ENCODE measurements at regions not wholly inside any gene's neighbourhood (a gene's known extent, or its start where the extent isn't known, plus 50 kb on each side); places are given as distances from the start of the nearest gene placed in this dataset.

- Histone ChIP-seq H3F3A (replicated peaks; ENCODE audit: insufficient read depth) (no peaks in the 10 kb centered on the region), H3K9me2 (no peaks in the 10 kb centered on the region), H3K36me3 (replicated peaks in 1 of 2; ENCODE audit: control insufficient read depth in 1 of 2, insufficient read depth in 2 of 2, low read length in 1 of 2) (no peaks in the 10 kb centered on the region), H4K20me1 (ENCODE audit: insufficient read depth) (no peaks in the 10 kb centered on the region), H2AFZ (ENCODE audit: low read depth) (no peak overlapping the region), H3K4me3 (ENCODE audit: low read depth in 2 of 2, low read length in 1 of 2) (no peak overlapping the region), H3K9me3 (no peaks in the 10 kb centered on the region), H3K9ac (no peak overlapping the region), H3K27me3 (ENCODE audit: insufficient read depth) (no peaks in the 10 kb centered on the region), H3K27ac (ENCODE audit: low read depth in 2 of 2, low read length in 1 of 2) (no peak overlapping the region), H3K79me2 (ENCODE audit: insufficient read depth) (no peaks in the 10 kb centered on the region), H3K4me1 (ENCODE audit: control insufficient read depth in 1 of 2, insufficient read depth in 2 of 2, low read depth in 1 of 2, low read length in 1 of 2) (no peaks in the 10 kb centered on the region; a peak in 1 of 4 replicates), H3K4me2 (no peak overlapping the region)
- DNase-seq, result no peak
- CTCF ChIA-PET, result interaction anchor here (1.4 kb wide), 1 partner anchor 87 kb away, joined by 4 read pairs; the partner anchor contains the start of gene SIPA1L2
- TF ChIP-seq JUND (IDR thresholded peaks at IDR 0.05) (no peak), ZBTB33 (IDR thresholded peaks at IDR 0.05; ENCODE audit: borderline replicate concordance, low read depth) (no peak), CTCF (IDR thresholded peaks at IDR 0.05) (no peak), USF1 (IDR thresholded peaks at IDR 0.05; ENCODE audit: borderline replicate concordance, low read depth) (no peak), SMC3 (IDR thresholded peaks at IDR 0.05; ENCODE audit: low read depth, low read length) (no peak), EZH2phosphoT487 (IDR thresholded peaks at IDR 0.05; ENCODE audit: borderline replicate concordance, low read depth) (no peak), RCOR1 (IDR thresholded peaks at IDR 0.05; ENCODE audit: low read length) (no peak), TAF1 (IDR thresholded peaks at IDR 0.05; ENCODE audit: borderline replicate concordance, low read depth, low read length) (no peak), EP300 (IDR thresholded peaks at IDR 0.05; ENCODE audit: borderline replicate concordance in 1 of 2, low read depth in 1 of 2, low read length in 1 of 2) (no peak)
- POLR2A ChIA-PET, result no interaction called here
- WGBS (ENCODE audit: low lambda C conversion rate), result 70% methylated on average over 13 of the region's 13 CpGs
Measured at GRCh38 chr1:232542633-232543593, 87.0 kb downstream of the SIPA1L2 start.

GRCh38 chr1:232538943-232539302, 91.0 kb downstream of the SIPA1L2 start:
- Histone ChIP-seq H2AFZ (ENCODE audit: low read depth) (no peak overlapping the region), H3K9me2 (no peaks in the 10 kb centered on the region), H3K79me2 (ENCODE audit: insufficient read depth) (no peaks in the 10 kb centered on the region), H3K27me3 (ENCODE audit: insufficient read depth) (no peaks in the 10 kb centered on the region), H3F3A (replicated peaks; ENCODE audit: insufficient read depth) (no peaks in the 10 kb centered on the region), H3K9ac (no peak overlapping the region), H3K27ac (ENCODE audit: low read depth in 2 of 2, low read length in 1 of 2) (no peak overlapping the region), H3K4me3 (ENCODE audit: low read depth in 2 of 2, low read length in 1 of 2) (no peak overlapping the region), H4K20me1 (ENCODE audit: insufficient read depth) (no peaks in the 10 kb centered on the region), H3K4me1 (ENCODE audit: control insufficient read depth in 1 of 2, insufficient read depth in 2 of 2, low read depth in 1 of 2, low read length in 1 of 2) (peaks cover 0 to 17% of the 10 kb centered on the region in 2 experiments; a peak in 2 of 4 replicates), H3K9me3 (no peaks in the 10 kb centered on the region), H3K36me3 (replicated peaks in 1 of 2; ENCODE audit: control insufficient read depth in 1 of 2, insufficient read depth in 2 of 2, low read length in 1 of 2) (no peaks in the 10 kb centered on the region), H3K4me2 (no peak overlapping the region)
- ChIA-PET POLR2A (no interaction called here), CTCF (interaction anchor here (2.4 kb wide), 1 partner anchor 88 kb away, joined by 5 read pairs; no protein-coding TSS in a partner anchor)
- DNase-seq, result no peak
- 77% methylated on average over 5 of the region's 5 CpGs for WGBS (ENCODE audit: low lambda C conversion rate)
- TF ChIP-seq TEAD4 (IDR thresholded peaks at IDR 0.05; ENCODE audit: borderline replicate concordance, insufficient read depth) (no peak), RXRA (IDR thresholded peaks at IDR 0.05; ENCODE audit: borderline replicate concordance, low read depth) (no peak), MEF2A (IDR thresholded peaks at IDR 0.05; ENCODE audit: borderline replicate concordance, low read depth) (no peak), CHD2 (IDR thresholded peaks at IDR 0.05; ENCODE audit: low read length, partially characterized antibody) (no peak), ZBTB33 (IDR thresholded peaks at IDR 0.05; ENCODE audit: borderline replicate concordance, low read depth) (no peak), MXI1 (IDR thresholded peaks at IDR 0.05; ENCODE audit: low read depth, low read length) (no peak), PBX3 (IDR thresholded peaks at IDR 0.05) (no peak)

All from SK-N-SH (cell line).